NT2/D1 (cell line): ENCODE measurements at regions not wholly inside any gene's neighbourhood (a gene's known extent, or its start where the extent isn't known, plus 50 kb on each side); places are given as distances from the start of the nearest gene placed in this dataset.

Experiments
- SUZ12 ChIP-seq: IDR thresholded peaks from 2 replicates; pipeline ENCODE4 v1.6.1; 2011; ENCODE audit not compliant: insufficient read length, insufficient read depth; ENCODE audit errors: extremely low read depth
- YY1 ChIP-seq: IDR thresholded peaks from 2 replicates; pipeline ENCODE4 v1.6.1; 2011; ENCODE audit not compliant: insufficient read length, insufficient read depth

- TF ChIP-seq SUZ12 (no peak), YY1 (no peak)
These were observed 129.3 kb upstream of the CTAGE1 start for GRCh38 chr18:22546905-22547570.
